Astrocyte of the cerebellum (primary cell): ENCODE measurements at regions not wholly inside any gene's neighbourhood (a gene's known extent, or its start where the extent isn't known, plus 50 kb on each side); places are given as distances from the start of the nearest gene placed in this dataset.

Experiments used
- DNase-seq: peaks from one replicate; pipeline ENCODE4 v3.0.0-alpha.2; 2011; ENCODE audit warnings: low read depth
- H3K4me3 ChIP-seq: 2 replicates; pipeline ENCODE4 v1.5.1; 2011; ENCODE audit warnings: mild to moderate bottlenecking, low read depth, low read length, moderate library complexity
- CTCF ChIP-seq: IDR thresholded peaks from 2 replicates; pipeline ENCODE4 v1.5.1; 2012; ENCODE audit warnings: low read length, low read depth, moderate library complexity, mild to moderate bottlenecking; ENCODE audit errors: missing control alignments
- in situ Hi-C: cut with HindIII; loops from 2 replicates; pipeline ENCODE4 v1.10.0; 2017; ENCODE audit warnings: low sequenced_read_pairs

- TF ChIP-seq CTCF, result no peak
- no peak overlapping the region for H3K4me3 ChIP-seq
- DNase-seq, result no peak
- in situ Hi-C loops, result loop anchor here (5.0 kb wide), 1 partner anchor 288 kb away; no protein-coding TSS in a partner anchor
Observed at GRCh38 chr21:39110431-39110830, 72.8 kb downstream of the PSMG1 start.

- DNase-seq, result no peak
- TF ChIP-seq CTCF, result no peak
- no peak overlapping the region for H3K4me3 ChIP-seq
- in situ Hi-C loops, result loop anchor here (5.0 kb wide), 1 partner anchor 287 kb away; no protein-coding TSS in a partner anchor
Observed at GRCh38 chr21:39109596-39110210, 73.5 kb downstream of the PSMG1 start.

- DNase-seq, result no peak
- in situ Hi-C loops, result no loop called here
- TF ChIP-seq CTCF, result no peak
- H3K4me3 ChIP-seq, result no peak overlapping the region
Observed at GRCh38 chr21:39109163-39109530, 74.1 kb downstream of the PSMG1 start.

GRCh38 chr21:39108291-39109162, 74.7 kb downstream of the PSMG1 start:
- TF ChIP-seq CTCF, result no peak
- DNase-seq, result no peak
- no peak overlapping the region for H3K4me3 ChIP-seq
- in situ Hi-C loops, result no loop called here

- TF ChIP-seq CTCF, result no peak
- in situ Hi-C loops, result no loop called here
Observed at GRCh38 chr21:39107739-39108138, 75.5 kb downstream of the PSMG1 start.

GRCh38 chr21:39106881-39107462, 76.3 kb downstream of the PSMG1 start:
- TF ChIP-seq CTCF, result no peak
- no peak for DNase-seq
- H3K4me3 ChIP-seq, result no peak overlapping the region
- in situ Hi-C loops, result no loop called here

More at GRCh38 chr21:39107739-39108138, 75.5 kb downstream of the PSMG1 start:
- H3K4me3 ChIP-seq, result no peak overlapping the region
- no peak for DNase-seq
